ENCODE measurements at regions not wholly inside any gene's neighbourhood (a gene's known extent, or its start where the extent isn't known, plus 50 kb on each side); places are given as distances from the start of the nearest gene placed in this dataset.
"Not testable (repeated sequence)": the region's sequence is repeated elsewhere in the genome, so short reads cannot be mapped to it uniquely, and the experiment has no call there.

- DNase-seq (ENCODE audit: low read depth): no peak
- no peak for TF ChIP-seq CTCF (conservative IDR thresholded peaks at IDR 0.05; ENCODE audit: low read depth, low read length)
- H3K4me3 ChIP-seq (ENCODE audit: low read depth, low read length): no peak overlapping the region
These were observed 156.5 kb downstream of the KCNRG start for GRCh38 chr13:50171590-50172282.

DNA sequence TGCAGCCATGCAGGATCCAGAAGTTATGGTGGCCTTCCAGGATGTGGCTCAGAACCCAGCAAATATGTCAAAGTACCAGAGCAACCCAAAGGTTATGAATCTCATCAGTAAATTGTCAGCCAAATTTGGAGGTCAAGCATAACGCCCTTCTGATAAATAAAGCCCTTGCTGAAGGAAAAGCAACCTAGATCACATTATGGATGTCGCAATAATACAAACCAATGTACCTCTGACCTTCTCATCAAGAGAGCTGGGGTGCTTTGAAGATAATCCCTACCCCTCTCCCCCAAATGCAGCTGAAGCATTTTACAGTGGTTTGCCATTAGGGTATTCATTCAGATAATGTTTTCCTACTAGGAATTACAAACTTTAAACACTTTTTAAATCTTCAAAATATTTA is 157.8 kb downstream of the KCNRG start:
- DNase-seq (ENCODE audit: low read depth); H3K4me3 ChIP-seq (ENCODE audit: low read depth, low read length): not testable (repeated sequence)

GRCh38 chr13:50174630-50175029 is 159.4 kb downstream of the KCNRG start:
- TF ChIP-seq CTCF (conservative IDR thresholded peaks at IDR 0.05; ENCODE audit: low read depth, low read length): no peak
- DNase-seq (ENCODE audit: low read depth): no peak

DNA sequence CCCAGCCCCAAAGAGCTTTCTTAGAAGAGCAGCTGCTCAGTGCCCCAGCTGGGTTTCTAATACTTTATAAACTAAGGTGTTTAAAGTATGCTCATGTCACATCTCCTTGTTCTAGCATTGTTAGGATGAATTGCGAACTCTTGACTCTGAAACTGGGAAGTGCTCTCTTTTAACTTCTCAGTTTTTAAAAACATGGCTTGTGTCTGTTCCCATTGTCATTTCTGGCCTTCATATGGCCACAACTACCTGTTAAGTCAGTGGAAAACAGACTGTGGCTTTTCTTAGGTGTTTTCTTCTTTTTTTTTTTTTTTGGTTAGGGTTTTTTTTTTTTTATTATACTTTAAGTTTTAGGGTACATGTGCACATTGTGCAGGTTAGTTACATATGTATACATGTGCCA is 164.7 kb downstream of the KCNRG start:
- DNase-seq (ENCODE audit: low read depth): no peak
- no peak overlapping the region for H3K4me3 ChIP-seq (ENCODE audit: low read depth, low read length)
- TF ChIP-seq CTCF (conservative IDR thresholded peaks at IDR 0.05; ENCODE audit: low read depth, low read length): no peak

More at GRCh38 chr13:50174630-50175029, 159.4 kb downstream of the KCNRG start:
- no peak overlapping the region for H3K4me3 ChIP-seq (ENCODE audit: low read depth, low read length)

DNA sequence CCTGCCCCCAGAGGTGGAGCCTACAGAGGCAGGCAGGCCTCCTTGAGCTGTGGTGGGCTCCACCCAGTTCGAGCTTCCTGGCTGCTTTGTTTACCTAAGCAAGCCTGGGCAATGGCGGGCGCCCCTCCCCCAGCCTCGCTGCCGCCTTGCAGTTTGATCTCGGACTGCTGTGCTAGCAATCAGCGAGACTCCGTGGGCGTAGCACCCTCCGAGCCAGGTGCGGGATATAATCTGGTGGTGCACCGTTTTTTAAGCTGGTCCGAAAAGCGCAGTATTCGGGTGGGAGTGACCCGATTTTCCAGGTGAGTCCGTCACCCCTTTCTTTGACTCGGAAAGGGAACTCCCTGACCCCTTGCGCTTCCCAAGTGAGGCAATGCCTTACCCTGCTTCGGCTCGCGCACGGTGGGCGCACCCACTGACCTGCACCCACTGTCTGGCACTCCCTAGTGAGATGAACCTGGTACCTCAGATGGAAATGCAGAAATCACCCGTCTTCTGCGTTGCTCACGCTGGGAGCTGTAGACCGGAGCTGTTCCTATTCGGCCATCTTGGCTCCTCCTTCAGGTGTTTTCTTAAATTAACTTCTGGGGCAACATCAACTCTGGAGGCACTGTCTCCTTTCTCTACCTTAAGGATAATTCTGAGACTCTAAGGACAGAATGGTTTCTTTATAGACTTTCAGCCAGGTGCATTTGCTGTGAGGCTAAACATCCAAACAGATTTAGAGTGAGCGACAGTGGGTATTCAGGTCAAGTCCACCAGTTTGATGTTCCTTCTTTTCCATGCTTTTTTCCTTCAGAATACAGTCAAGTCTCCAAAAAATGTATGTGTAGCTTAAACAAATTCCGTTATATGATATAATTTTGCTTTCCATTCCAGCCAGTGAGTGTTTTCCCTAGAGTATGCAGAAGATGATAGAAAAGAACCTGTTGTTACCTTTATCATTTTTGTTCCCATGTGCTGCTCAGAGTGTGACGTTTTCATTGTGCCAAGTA is 170.8 kb downstream of the KCNRG start:
- not testable (repeated sequence) for DNase-seq (ENCODE audit: low read depth); H3K4me3 ChIP-seq (ENCODE audit: low read depth, low read length)

GRCh38 chr13:50187352-50188029 is 172.2 kb downstream of the KCNRG start:
- no peak for DNase-seq (ENCODE audit: low read depth)
- no peak for TF ChIP-seq CTCF (conservative IDR thresholded peaks at IDR 0.05; ENCODE audit: low read depth, low read length)

GRCh38 chr13:50188696-50189095 is 173.5 kb downstream of the KCNRG start:
- no peak for TF ChIP-seq CTCF (conservative IDR thresholded peaks at IDR 0.05; ENCODE audit: low read depth, low read length)
- no peak overlapping the region for H3K4me3 ChIP-seq (ENCODE audit: low read depth, low read length)
- no peak for DNase-seq (ENCODE audit: low read depth)

More at GRCh38 chr13:50187352-50188029, 172.2 kb downstream of the KCNRG start:
- no peak overlapping the region for H3K4me3 ChIP-seq (ENCODE audit: low read depth, low read length)

All from epithelial cell of proximal tubule (primary cell).